ENCODE measurements at regions not wholly inside any gene's neighbourhood (a gene's known extent, or its start where the extent isn't known, plus 50 kb on each side); places are given as distances from the start of the nearest gene placed in this dataset.
"Not testable (repeated sequence)": the region's sequence is repeated elsewhere in the genome, so short reads cannot be mapped to it uniquely, and the experiment has no call there.

GRCh38 chr18:11480692-11481091 lies 128.7 kb upstream of the SLC35G4 start (continued):
- no peak for TF ChIP-seq CTCF (IDR thresholded peaks at IDR 0.05 in 2 of 3, conservative IDR thresholded peaks at IDR 0.05 in 1 of 3; ENCODE audit: borderline replicate concordance in 1 of 3, insufficient read depth in 1 of 3, low read depth in 2 of 3, low read length in 2 of 3)
- no peak for TF ChIP-seq POLR2AphosphoS5 (IDR thresholded peaks at IDR 0.05; ENCODE audit: low read depth, low read length)
- no peak for TF ChIP-seq SIN3A (IDR thresholded peaks at IDR 0.05; ENCODE audit: low read depth)
- TF ChIP-seq EZH2 (IDR thresholded peaks at IDR 0.05): no peak
- no peak for TF ChIP-seq JUND (IDR thresholded peaks at IDR 0.05)
- no peak for TF ChIP-seq CBX3 (IDR thresholded peaks at IDR 0.05; ENCODE audit: low read depth)
- TF ChIP-seq FOSL1 (IDR thresholded peaks at IDR 0.05; ENCODE audit: low read depth): no peak
- no peak for TF ChIP-seq SRF (IDR thresholded peaks at IDR 0.05; ENCODE audit: low read depth)
- TF ChIP-seq ATF3 (IDR thresholded peaks at IDR 0.05): no peak
- TF ChIP-seq CEBPB (IDR thresholded peaks at IDR 0.05; ENCODE audit: low read depth): no peak
- no peak for TF ChIP-seq POLR2A (IDR thresholded peaks at IDR 0.05; ENCODE audit: borderline replicate concordance, extremely low read depth, insufficient read depth, insufficient read length)

GRCh38 chr18:11479031-11479430 lies 130.4 kb upstream of the SLC35G4 start:
- POLR2A ChIA-PET; H3K27ac ChIP-seq (ENCODE audit: low read depth, low read length); H3K4me2 ChIP-seq (ENCODE audit: low read length); H4K20me1 ChIP-seq (ENCODE audit: insufficient read depth); H3K9me3 ChIP-seq (ENCODE audit: control insufficient read depth in 1 of 2, insufficient read depth in 1 of 2, low read depth in 1 of 2, low read length in 2 of 2); RAD21 ChIA-PET (ENCODE audit: low non-redundant PET in 1 of 2, low total read pairs in 2 of 2, uncharacterized antibody in 2 of 2, unreplicated experiment in 2 of 2); H3K9ac ChIP-seq (ENCODE audit: low read length); H3K4me1 ChIP-seq (ENCODE audit: control insufficient read depth in 1 of 2, insufficient read depth in 2 of 2, low read length in 2 of 2); H3K9me2 ChIP-seq (ENCODE audit: insufficient read depth); DNase-seq (ENCODE audit: low read depth, low spot score); H2AFZ ChIP-seq (ENCODE audit: low read depth, low read length, poor library complexity, severe bottlenecking); H3K4me3 ChIP-seq (replicated peaks in 1 of 2; ENCODE audit: low read depth in 1 of 2, low read length in 2 of 2); ATAC-seq; H3K79me2 ChIP-seq (ENCODE audit: insufficient read depth, low read length); CTCF ChIA-PET; BruUV-seq (replicated peaks); H3K36me3 ChIP-seq (ENCODE audit: control insufficient read depth in 1 of 2, insufficient read depth in 2 of 2, low read length in 2 of 2); intact Hi-C loops (cut with micrococcal nuclease): not testable (repeated sequence)
- H3K27me3 ChIP-seq (ENCODE audit: insufficient read depth, low read length): peaks cover 25% of the 10 kb centered on the region

Data from HCT116 (cell line).